Activated T-cell treated with anti-CD3 and anti-CD28 coated beads, Interleukin-2, amount 50 U/mL, for 4 hours (primary cell): ENCODE measurements at regions not wholly inside any gene's neighbourhood (a gene's known extent, or its start where the extent isn't known, plus 50 kb on each side); places are given as distances from the start of the nearest gene placed in this dataset.

ENCODE experiments used
- ATAC-seq, 2 donors: fragments of 200-7000 bp; cut with Tn5 transposase; one replicate each; pipeline ENCODE4 v1.10.0; 2021
- DNase-seq: peaks from one replicate; pipeline ENCODE4 v3.0.0-alpha.2; 2020
- H3K27me3 Mint-ChIP-seq: one replicate; pipeline ENCODE4 v1.8.0; 2021; ENCODE audit warnings: low read depth, mixed read lengths
- H3K36me3 Mint-ChIP-seq: one replicate; pipeline ENCODE4 v1.8.0; 2022; ENCODE audit warnings: mixed read lengths; ENCODE audit not compliant: insufficient read depth
- H3K4me1 Mint-ChIP-seq: one replicate; pipeline ENCODE4 v1.8.0; 2021; ENCODE audit warnings: low read depth, mixed read lengths
- H3K4me3 Mint-ChIP-seq: one replicate; pipeline ENCODE4 v1.8.0; 2021; ENCODE audit warnings: mild to moderate bottlenecking, moderate library complexity, mixed read lengths
- H3K9me3 Mint-ChIP-seq: one replicate; pipeline ENCODE4 v1.8.0; 2021; ENCODE audit warnings: mixed read lengths

GRCh38 chr3:88318067-88318466 is 168.3 kb downstream of the C3orf38 start:
- H3K4me1 Mint-ChIP-seq = no peaks in the 10 kb centered on the region
- no peaks in the 10 kb centered on the region for H3K9me3 Mint-ChIP-seq
- H3K27me3 Mint-ChIP-seq = no peaks in the 10 kb centered on the region
- DNase-seq = no peak
- no peak overlapping the region for H3K4me3 Mint-ChIP-seq
- H3K36me3 Mint-ChIP-seq = no peaks in the 10 kb centered on the region
- no peak for ATAC-seq

- Mint-ChIP-seq H3K4me1 (no peaks in the 10 kb centered on the region), H3K27me3 (no peaks in the 10 kb centered on the region), H3K4me3 (no peak overlapping the region), H3K9me3 (no peaks in the 10 kb centered on the region), H3K36me3 (no peaks in the 10 kb centered on the region)
- ATAC-seq (no peak), DNase-seq (no peak)
Observed at GRCh38 chr3:88321363-88322050, 171.7 kb downstream of the C3orf38 start.

DNA sequence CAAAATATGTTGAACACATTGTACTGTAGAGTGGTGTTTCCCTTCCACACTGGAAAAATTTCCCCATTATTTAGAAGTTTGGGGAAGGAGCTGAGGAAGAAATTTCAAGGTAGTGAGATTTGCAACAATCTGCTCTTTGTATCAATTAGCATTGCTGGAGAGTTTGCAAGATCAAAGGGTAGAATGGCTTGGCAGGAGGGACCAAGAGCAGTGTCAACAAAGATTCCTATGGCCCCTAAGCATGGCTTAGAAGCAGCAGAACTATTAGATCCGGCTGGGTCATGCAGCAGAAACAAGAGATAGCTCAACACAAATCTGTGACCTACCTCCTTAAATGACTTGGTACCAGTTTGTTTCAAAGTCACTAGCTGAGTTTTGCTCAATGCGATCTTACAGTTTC is 175.0 kb downstream of the C3orf38 start:
- no peak for ATAC-seq
- Mint-ChIP-seq H3K36me3 (no peaks in the 10 kb centered on the region), H3K27me3 (no peaks in the 10 kb centered on the region)

DNA sequence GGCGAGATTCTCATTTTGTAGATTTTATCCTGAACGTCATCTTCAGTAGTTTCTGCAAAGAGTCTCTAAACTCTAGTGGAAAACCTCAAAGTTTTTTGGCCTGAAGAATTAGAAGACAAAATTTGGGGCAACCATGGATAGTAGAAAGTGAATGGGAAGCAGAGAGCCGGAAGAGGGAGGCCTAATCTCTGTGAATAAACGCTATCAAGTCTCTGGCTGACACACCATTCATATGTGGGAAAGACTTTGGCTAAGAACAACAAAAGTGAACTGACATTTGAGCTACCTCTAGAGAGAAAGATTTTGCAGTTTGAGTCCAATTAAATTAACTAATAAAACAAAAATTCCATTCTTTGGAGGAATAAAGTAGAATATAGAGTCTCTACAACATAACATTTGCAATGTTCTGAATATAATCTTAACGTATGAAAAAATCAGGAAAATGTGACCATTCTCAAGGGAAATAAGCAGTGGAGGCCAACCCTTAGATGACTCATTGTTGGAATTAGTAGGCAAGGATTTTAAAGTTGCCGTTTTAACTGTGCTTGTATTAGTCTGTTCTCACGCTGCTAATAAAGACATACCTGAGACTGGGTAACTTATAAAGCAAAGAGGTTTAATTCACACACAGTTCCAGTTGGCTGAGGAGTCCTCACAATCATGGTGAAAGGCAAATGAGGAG is 184.6 kb downstream of the C3orf38 start:
- H3K9me3 Mint-ChIP-seq = peaks cover 19% of the 10 kb centered on the region
- H3K4me1 Mint-ChIP-seq = no peaks in the 10 kb centered on the region
- no peak overlapping the region for H3K4me3 Mint-ChIP-seq
- DNase-seq (no peak), ATAC-seq (no peak)
- H3K27me3 Mint-ChIP-seq = no peaks in the 10 kb centered on the region
- H3K36me3 Mint-ChIP-seq = no peaks in the 10 kb centered on the region

More for the DNA sequence above, 175.0 kb downstream of the C3orf38 start:
- no peaks in the 10 kb centered on the region for H3K9me3 Mint-ChIP-seq
- no peaks in the 10 kb centered on the region for H3K4me1 Mint-ChIP-seq
- H3K4me3 Mint-ChIP-seq = no peak overlapping the region
- DNase-seq = no peak

- no peaks in the 10 kb centered on the region for H3K4me1 Mint-ChIP-seq
- DNase-seq (no peak), ATAC-seq (no peak)
- H3K36me3 Mint-ChIP-seq = no peaks in the 10 kb centered on the region
- peaks cover 21% of the 10 kb centered on the region for H3K9me3 Mint-ChIP-seq
- no peaks in the 10 kb centered on the region for H3K27me3 Mint-ChIP-seq
- no peak overlapping the region for H3K4me3 Mint-ChIP-seq
Observed at GRCh38 chr3:88336894-88337293, 187.1 kb downstream of the C3orf38 start.

- no peak for ATAC-seq
- DNase-seq = no peak
- Mint-ChIP-seq H3K9me3 (peaks cover 6% of the 10 kb centered on the region), H3K4me3 (no peak overlapping the region), H3K36me3 (no peaks in the 10 kb centered on the region), H3K4me1 (no peaks in the 10 kb centered on the region), H3K27me3 (no peaks in the 10 kb centered on the region)
Observed at GRCh38 chr3:88343264-88343663, 193.5 kb downstream of the C3orf38 start.

DNA sequence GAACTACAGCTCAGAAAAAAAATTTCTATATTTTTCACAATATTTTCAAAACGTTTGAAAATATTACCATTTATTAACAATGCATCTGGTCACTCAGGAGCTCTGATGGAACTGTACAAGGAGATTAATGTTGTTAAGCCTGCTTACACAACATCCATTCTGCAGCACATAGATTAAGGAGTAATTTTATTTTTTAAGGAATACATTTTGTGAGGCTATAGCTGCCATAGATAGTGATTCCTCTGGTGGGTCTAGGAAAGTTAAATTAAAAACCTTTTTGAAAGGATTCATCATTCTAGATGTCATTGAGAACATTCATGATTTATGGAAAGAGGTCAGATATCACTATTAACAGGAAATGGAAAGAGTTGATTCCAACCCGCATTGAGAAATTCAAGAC is 196.9 kb downstream of the C3orf38 start:
- H3K9me3 Mint-ChIP-seq = peaks cover 5% of the 10 kb centered on the region
- no peak for ATAC-seq
- no peaks in the 10 kb centered on the region for H3K4me1 Mint-ChIP-seq
- H3K36me3 Mint-ChIP-seq = no peaks in the 10 kb centered on the region
- no peaks in the 10 kb centered on the region for H3K27me3 Mint-ChIP-seq
- H3K4me3 Mint-ChIP-seq = no peak overlapping the region
- DNase-seq = no peak

DNA sequence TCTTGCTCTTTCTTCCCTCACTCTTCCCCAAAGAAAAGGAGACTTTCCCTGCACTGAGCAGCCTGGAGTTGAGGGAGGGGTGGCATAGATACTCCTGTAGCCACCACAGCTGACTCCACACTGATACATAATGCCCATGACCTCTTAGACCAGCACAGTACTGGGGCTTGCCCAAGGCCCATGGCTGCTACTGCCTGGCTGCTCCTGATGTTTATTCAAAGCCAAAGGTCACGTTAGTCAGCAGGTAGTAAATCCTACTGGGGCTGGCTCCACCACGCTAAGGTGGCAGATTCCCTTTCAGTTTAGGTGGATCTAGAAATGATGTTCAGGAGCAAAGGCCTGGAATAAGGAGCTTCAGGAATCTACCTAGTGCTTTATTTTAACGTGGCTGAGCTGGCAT is 212.7 kb downstream of the C3orf38 start:
- ATAC-seq (no peak), DNase-seq (no peak)
- Mint-ChIP-seq H3K27me3 (no peaks in the 10 kb centered on the region), H3K4me1 (no peaks in the 10 kb centered on the region), H3K4me3 (no peak overlapping the region), H3K9me3 (peaks cover 19% of the 10 kb centered on the region), H3K36me3 (no peaks in the 10 kb centered on the region)

GRCh38 chr3:88364926-88365325 is 215.2 kb downstream of the C3orf38 start:
- Mint-ChIP-seq H3K4me3 (no peak overlapping the region), H3K27me3 (no peaks in the 10 kb centered on the region), H3K4me1 (no peaks in the 10 kb centered on the region), H3K36me3 (no peaks in the 10 kb centered on the region), H3K9me3 (peaks cover 13% of the 10 kb centered on the region)
- ATAC-seq (no peak), DNase-seq (no peak)

- Mint-ChIP-seq H3K4me3 (no peak overlapping the region), H3K9me3 (peaks cover 14% of the 10 kb centered on the region), H3K27me3 (no peaks in the 10 kb centered on the region), H3K36me3 (no peaks in the 10 kb centered on the region), H3K4me1 (no peaks in the 10 kb centered on the region)
- ATAC-seq (no peak), DNase-seq (no peak)
Observed at GRCh38 chr3:88369337-88369736, 219.6 kb downstream of the C3orf38 start.

DNA sequence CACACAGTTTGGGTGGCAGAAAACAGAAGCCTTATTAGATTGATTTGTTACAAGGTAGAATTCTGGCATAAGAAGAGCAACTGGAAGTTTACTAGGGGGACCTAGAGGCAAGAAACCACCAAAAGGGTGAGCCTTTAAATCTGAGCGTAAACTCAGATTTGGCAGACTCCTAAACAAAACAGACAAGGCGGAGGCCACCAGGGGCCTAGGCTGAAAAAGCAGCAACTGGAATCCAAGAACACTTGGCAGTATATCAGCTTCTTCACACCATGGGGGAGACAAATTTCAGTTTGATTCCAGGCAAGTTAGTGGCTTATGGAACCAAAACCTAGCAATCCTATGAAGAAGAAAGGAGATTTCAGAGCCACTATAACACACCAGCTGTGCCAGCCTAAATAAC is 220.0 kb downstream of the C3orf38 start:
- ATAC-seq (no peak), DNase-seq (no peak)
- peaks cover 14% of the 10 kb centered on the region for H3K9me3 Mint-ChIP-seq
- H3K36me3 Mint-ChIP-seq = no peaks in the 10 kb centered on the region
- no peaks in the 10 kb centered on the region for H3K4me1 Mint-ChIP-seq
- H3K27me3 Mint-ChIP-seq = no peaks in the 10 kb centered on the region
- H3K4me3 Mint-ChIP-seq = no peak overlapping the region

DNA sequence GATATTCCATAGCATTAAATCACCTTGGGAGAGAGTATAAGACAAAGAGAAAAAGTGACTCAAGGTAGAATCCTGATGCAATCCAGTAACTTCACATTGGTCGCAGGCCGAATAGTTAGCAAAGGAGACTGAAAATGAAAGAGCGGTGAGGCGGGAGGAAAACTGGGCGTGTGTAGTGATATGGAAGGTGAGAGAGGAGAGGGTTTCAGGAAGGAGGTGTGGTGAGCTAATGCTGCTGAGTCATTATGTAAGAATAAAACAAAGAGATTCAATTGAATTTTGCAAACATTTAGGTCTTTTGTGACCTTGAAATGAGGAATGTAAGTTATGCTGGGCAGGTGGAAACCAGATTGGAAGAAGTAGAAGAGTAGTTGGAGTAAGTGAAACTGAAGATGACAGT is 235.3 kb downstream of the C3orf38 start:
- no peaks in the 10 kb centered on the region for H3K27me3 Mint-ChIP-seq
- DNase-seq (no peak), ATAC-seq (no peak)
- H3K4me1 Mint-ChIP-seq = no peaks in the 10 kb centered on the region
- peaks cover 14% of the 10 kb centered on the region for H3K9me3 Mint-ChIP-seq
- H3K4me3 Mint-ChIP-seq = no peak overlapping the region
- no peaks in the 10 kb centered on the region for H3K36me3 Mint-ChIP-seq

DNA sequence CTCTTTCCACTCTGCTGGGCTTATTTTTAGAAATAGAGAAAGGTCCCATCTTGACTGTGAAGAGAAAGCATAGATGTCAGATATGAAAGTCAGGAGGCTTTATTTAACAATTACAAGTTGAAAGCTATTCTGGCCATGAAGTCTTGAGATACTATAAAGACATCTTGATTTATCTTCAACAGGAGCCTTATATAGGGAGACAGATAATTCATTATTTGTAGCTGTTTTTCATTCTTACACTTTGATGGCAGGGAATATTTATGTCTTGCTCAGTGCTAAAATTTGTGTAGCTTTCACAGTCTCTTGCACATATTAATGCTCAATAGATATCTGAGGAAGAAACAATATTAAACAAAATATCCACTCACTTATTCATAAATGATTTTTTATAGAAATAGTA is 248.8 kb downstream of the C3orf38 start:
- ATAC-seq (no peak), DNase-seq (no peak)
- Mint-ChIP-seq H3K4me1 (no peaks in the 10 kb centered on the region), H3K27me3 (no peaks in the 10 kb centered on the region), H3K36me3 (no peaks in the 10 kb centered on the region), H3K4me3 (no peak overlapping the region), H3K9me3 (no peaks in the 10 kb centered on the region)

- Mint-ChIP-seq H3K36me3 (no peaks in the 10 kb centered on the region), H3K4me1 (peaks cover 6% of the 10 kb centered on the region), H3K27me3 (no peaks in the 10 kb centered on the region), H3K4me3 (no peak overlapping the region), H3K9me3 (no peaks in the 10 kb centered on the region)
- ATAC-seq (no peak), DNase-seq (no peak)
Observed at GRCh38 chr3:88403319-88403718, 253.6 kb downstream of the C3orf38 start.

GRCh38 chr3:88408097-88408496 is 258.3 kb downstream of the C3orf38 start:
- no peak for ATAC-seq
- no peak for DNase-seq
- H3K27me3 Mint-ChIP-seq = no peaks in the 10 kb centered on the region
- peaks cover 19% of the 10 kb centered on the region for H3K4me1 Mint-ChIP-seq
- no peaks in the 10 kb centered on the region for H3K36me3 Mint-ChIP-seq
- H3K9me3 Mint-ChIP-seq = peaks cover under 1% of the 10 kb centered on the region
- no peak overlapping the region for H3K4me3 Mint-ChIP-seq
